Muscle of leg (tissue), 3 donors: ENCODE measurements at regions not wholly inside any gene's neighbourhood (a gene's known extent, or its start where the extent isn't known, plus 50 kb on each side); places are given as distances from the start of the nearest gene placed in this dataset.

Source experiments
- DNase-seq: peaks from one replicate; pipeline ENCODE4 v3.0.0; 2013
- H3K27ac ChIP-seq: one replicate; pipeline ENCODE4 v1.5.1; 2013; ENCODE audit warnings: mild to moderate bottlenecking, low read length, control low read depth
- H3K27me3 ChIP-seq: one replicate; pipeline ENCODE4 v1.6.1; 2013; ENCODE audit warnings: low read length; ENCODE audit not compliant: control insufficient read depth, insufficient read depth
- H3K36me3 ChIP-seq: one replicate; pipeline ENCODE4 v1.6.1; 2013; ENCODE audit warnings: low read length; ENCODE audit not compliant: control insufficient read depth, insufficient read depth
- H3K4me1 ChIP-seq: one replicate; pipeline ENCODE4 v1.6.1; 2013; ENCODE audit warnings: low read length; ENCODE audit not compliant: control insufficient read depth, insufficient read depth
- H3K4me3 ChIP-seq: one replicate; pipeline ENCODE4 v1.5.1; 2013; ENCODE audit warnings: low read length, control low read depth
- H3K9me3 ChIP-seq: replicated peaks from 2 replicates; pipeline ENCODE4 v1.6.1; 2013; ENCODE audit warnings: low read depth, low read length; ENCODE audit not compliant: control insufficient read depth
- WGBS: methylation state at CpG from one replicate; pipeline ENCODE4 v1.1.5; 2013; ENCODE audit warnings: missing lambda C conversion rate; ENCODE audit not compliant: insufficient coverage; 5-methylcytosine and 5-hydroxymethylcytosine counted together

DNA sequence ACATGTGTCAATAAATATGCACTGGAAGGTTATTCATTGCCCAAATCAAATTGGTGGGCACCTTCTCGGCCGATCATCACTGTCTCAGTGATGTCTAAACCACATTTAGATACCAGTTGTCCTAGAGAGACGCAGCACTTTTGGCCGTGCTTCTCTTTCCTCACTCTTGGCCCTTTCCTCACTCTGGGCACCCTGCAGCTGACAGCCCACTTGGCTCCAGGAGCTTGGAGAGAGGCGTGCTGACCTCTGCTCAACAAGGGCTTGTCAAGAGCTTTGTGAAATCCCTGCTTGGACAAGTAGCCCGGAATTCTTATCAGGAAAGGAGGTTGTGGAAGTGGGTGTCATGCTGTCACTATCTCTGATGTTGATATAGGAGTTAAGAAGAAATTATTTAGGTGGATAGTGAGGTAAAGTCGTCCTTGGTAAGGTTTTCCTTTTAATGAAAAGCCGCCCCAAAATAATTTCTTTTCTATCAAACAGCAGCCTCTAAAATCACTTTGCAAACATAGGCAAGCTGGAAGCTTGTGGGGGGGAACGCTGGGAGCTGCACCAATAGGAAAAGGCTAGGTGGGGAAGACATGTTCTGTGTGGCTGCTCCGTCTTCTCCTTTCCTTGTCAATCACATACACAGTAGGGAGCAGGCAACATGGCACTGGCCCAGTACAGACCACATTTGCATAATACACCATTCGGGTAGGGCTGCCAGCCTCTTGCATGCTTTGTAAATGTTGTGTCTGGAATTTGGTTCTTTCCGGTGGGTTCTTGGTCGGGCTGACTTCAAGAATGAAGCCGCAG is 126.8 kb upstream of the UBE3A start:
- Histone ChIP-seq H3K36me3 (no peaks in the 10 kb centered on the region), H3K4me3 (no peak overlapping the region), H3K27me3 (no peaks in the 10 kb centered on the region), H3K27ac (no peak overlapping the region), H3K4me1 (no peaks in the 10 kb centered on the region), H3K9me3 (no peaks in the 10 kb centered on the region)
- no peak for DNase-seq
- WGBS = 82% methylated on average over 9 of the region's 14 CpGs

DNA sequence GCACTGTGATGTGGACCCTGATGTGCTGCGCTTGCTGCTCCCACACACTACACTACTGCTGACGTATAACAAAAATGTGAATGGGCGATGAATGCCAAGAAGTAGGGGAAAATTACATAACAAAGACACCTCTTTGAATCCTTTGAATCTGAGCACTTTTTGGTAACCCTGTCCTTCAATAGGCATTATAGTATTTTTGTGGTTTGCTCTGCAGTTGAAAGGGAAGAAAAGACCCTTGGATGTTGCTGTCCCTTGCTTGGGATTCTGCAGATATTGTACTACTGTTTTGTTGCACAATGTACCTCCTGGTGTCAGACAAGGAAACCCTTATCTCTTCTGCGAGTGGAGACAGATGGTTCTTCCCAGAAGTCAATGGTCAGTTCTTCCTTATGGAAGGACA is 124.8 kb upstream of the UBE3A start:
- no peak overlapping the region for H3K27ac ChIP-seq
- WGBS = 100% methylated on average over 1 of the region's 4 CpGs
- no peaks in the 10 kb centered on the region for H3K36me3 ChIP-seq
- H3K4me3 ChIP-seq = no peak overlapping the region
- no peak for DNase-seq
- no peaks in the 10 kb centered on the region for H3K4me1 ChIP-seq
- no peaks in the 10 kb centered on the region for H3K9me3 ChIP-seq
- no peaks in the 10 kb centered on the region for H3K27me3 ChIP-seq

DNA sequence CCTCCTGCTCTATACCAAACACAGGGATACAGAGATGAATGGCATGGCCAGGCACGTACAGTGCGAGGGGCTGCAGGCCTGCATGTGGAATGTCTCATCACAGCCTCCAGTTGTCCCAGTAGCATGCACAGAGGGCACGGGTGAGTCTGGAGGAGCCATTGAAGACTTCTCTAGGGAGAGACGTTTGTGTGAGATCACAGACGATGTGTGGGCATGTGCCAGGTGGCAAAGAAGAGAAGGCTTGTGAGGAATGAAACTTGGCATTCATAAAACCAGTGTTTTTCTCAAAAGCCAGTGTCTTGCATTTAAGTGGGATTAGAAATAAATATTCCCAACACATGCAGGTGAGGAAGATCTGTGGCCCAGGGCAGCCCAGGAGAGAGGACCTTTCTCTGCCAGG is 119.1 kb upstream of the UBE3A start:
- Histone ChIP-seq H3K4me3 (no peak overlapping the region), H3K9me3 (no peaks in the 10 kb centered on the region), H3K27ac (no peak overlapping the region), H3K4me1 (no peaks in the 10 kb centered on the region), H3K36me3 (no peaks in the 10 kb centered on the region), H3K27me3 (no peaks in the 10 kb centered on the region)
- no peak for DNase-seq
- WGBS = 69% methylated on average over 5 of the region's 5 CpGs

DNA sequence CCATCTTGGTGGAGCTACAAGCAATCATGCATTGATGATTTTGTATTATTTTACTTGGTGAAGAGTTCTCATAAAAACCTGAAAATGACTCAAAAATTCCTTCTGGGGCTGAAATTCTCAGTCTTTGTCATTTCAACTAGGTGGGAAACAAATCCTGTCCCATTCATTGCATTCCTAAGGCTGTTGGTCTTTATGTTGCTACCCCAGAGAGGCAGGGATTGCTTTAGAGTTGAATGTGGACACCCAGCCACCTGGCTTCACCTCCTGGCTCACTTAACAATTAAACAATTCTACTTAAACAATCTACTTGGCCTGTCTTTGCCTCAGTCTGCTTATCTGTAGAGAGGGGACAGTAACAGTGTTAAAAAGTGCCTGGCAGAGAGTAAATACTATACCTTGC is 117.3 kb upstream of the UBE3A start:
- no peaks in the 10 kb centered on the region for H3K9me3 ChIP-seq
- no peak overlapping the region for H3K27ac ChIP-seq
- no peaks in the 10 kb centered on the region for H3K4me1 ChIP-seq
- H3K36me3 ChIP-seq = no peaks in the 10 kb centered on the region
- H3K4me3 ChIP-seq = no peak overlapping the region
- DNase-seq = no peak
- no peaks in the 10 kb centered on the region for H3K27me3 ChIP-seq

DNA sequence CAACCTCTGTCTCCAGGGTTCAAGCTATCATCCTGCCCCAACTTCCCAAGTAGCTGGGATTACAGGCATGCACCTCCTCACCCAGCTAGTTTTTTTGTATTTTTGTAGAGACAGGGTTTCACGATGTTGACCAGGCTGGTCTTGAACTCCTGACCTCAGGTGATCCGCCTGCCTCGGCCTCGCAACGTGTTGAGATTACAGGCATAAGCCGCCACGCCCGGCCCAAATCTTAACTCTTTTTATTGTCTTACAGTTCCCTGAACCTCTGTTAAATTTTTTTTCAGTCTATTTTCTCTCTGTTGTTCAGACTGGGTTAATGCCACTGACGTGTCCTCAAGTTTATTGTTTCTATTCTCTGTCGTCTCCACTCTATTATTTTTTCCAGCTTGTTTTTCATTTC is 115.8 kb upstream of the UBE3A start:
- WGBS = 80% methylated on average over 7 of the region's 10 CpGs

DNA sequence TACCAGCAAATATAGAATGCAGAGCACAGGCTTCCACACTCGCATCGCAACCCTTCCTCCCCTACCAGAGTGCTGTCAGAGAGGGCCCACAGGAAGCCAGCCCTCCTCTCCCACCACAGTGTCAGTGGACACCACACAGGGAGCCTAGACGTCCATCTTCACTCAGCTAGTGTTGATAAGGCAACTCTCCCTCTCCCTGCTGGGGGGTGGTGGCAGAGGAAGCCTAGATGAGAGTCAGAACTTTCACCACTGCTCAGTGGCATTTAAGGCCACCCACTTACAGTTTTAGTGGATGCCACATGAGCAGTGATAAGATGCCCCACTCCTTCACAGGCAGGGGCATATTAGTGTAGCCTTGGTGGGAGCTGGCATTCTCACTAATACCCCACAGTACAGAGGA is 109.8 kb upstream of the UBE3A start:
- no peaks in the 10 kb centered on the region for H3K4me1 ChIP-seq
- H3K27ac ChIP-seq = no peak overlapping the region
- DNase-seq = no peak
- H3K27me3 ChIP-seq = no peaks in the 10 kb centered on the region
- no CpG with 5 or more reads among the region's 3 CpGs for WGBS
- no peak overlapping the region for H3K4me3 ChIP-seq
- no peaks in the 10 kb centered on the region for H3K9me3 ChIP-seq
- no peaks in the 10 kb centered on the region for H3K36me3 ChIP-seq

More for the DNA sequence above, 115.8 kb upstream of the UBE3A start:
- no peak for DNase-seq
- Histone ChIP-seq H3K36me3 (no peaks in the 10 kb centered on the region), H3K4me3 (no peak overlapping the region), H3K4me1 (no peaks in the 10 kb centered on the region), H3K27me3 (no peaks in the 10 kb centered on the region), H3K27ac (no peak overlapping the region), H3K9me3 (no peaks in the 10 kb centered on the region)

DNA sequence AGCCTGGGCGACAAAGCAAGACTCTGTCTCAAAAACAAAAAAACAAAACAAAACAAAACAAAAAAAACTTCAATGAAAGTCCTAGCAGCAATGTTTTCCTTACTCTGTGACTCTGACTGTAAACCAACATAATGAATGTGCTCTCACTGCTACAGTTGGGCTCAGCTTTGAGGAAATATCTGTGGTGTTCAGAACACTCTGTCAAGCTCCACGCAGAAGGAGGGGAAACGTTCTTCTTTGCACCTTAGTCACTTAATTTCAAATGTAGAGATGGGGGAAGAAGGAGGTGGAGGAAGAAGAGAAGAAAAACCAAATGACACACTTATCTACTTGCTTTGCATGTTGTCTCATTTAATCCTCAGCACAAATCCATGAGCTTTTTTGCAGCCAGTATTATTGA is 107.1 kb upstream of the UBE3A start:
- Histone ChIP-seq H3K4me3 (no peak overlapping the region), H3K36me3 (no peaks in the 10 kb centered on the region), H3K27ac (no peak overlapping the region), H3K27me3 (no peaks in the 10 kb centered on the region), H3K9me3 (no peaks in the 10 kb centered on the region), H3K4me1 (peaks cover 7% of the 10 kb centered on the region)
- no peak for DNase-seq
- WGBS = no CpG with 5 or more reads among the region's 3 CpGs

DNA sequence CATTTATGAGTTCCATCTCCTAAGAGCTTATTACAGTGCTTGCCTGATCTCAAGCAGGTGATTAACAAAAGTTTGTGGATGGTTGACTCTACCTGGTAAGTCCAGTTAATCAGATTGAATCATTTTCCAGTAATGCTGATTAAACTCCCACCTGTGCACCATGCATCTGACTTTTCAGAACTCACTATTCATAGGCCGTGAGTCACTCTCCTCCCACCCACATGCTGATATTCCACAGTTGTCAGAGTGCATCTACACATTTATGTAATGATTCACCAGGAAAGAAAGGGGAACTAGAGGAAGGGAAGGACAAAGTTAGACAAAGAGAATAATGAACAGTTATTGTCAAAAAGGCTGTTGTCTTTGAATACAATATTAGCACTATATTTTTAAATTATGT is 106.2 kb upstream of the UBE3A start:
- DNase-seq = peak; percentile 29
- Histone ChIP-seq H3K36me3 (no peaks in the 10 kb centered on the region), H3K4me1 (peaks cover 7% of the 10 kb centered on the region), H3K27me3 (no peaks in the 10 kb centered on the region), H3K4me3 (no peak overlapping the region), H3K9me3 (no peaks in the 10 kb centered on the region), H3K27ac (no peak overlapping the region)
- WGBS = no CpG with 5 or more reads among the region's 1 CpG

DNA sequence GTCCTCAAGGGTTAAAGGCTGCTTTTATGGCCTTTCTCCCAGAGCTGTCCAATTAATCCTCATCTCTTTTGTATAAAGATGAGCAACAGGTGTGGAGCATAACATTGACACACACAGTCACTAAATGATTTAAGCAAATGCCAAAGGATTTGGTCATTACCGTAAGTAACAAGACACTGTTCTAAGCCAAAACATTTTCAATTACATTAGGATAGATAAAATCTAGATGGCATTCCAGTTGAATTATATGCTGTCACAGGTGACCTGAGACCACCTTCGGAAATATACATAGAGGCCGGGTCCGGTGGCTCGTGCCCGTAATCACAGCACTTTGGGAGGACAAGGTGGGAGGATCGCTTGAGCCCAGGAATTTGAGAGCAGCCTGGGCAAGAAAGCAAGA is 105.3 kb upstream of the UBE3A start:
- Histone ChIP-seq H3K27me3 (no peaks in the 10 kb centered on the region), H3K4me3 (no peak overlapping the region), H3K9me3 (no peaks in the 10 kb centered on the region), H3K36me3 (no peaks in the 10 kb centered on the region), H3K4me1 (peaks cover 7% of the 10 kb centered on the region), H3K27ac (no peak overlapping the region)
- no CpG with 5 or more reads among the region's 7 CpGs for WGBS
- no peak for DNase-seq

DNA sequence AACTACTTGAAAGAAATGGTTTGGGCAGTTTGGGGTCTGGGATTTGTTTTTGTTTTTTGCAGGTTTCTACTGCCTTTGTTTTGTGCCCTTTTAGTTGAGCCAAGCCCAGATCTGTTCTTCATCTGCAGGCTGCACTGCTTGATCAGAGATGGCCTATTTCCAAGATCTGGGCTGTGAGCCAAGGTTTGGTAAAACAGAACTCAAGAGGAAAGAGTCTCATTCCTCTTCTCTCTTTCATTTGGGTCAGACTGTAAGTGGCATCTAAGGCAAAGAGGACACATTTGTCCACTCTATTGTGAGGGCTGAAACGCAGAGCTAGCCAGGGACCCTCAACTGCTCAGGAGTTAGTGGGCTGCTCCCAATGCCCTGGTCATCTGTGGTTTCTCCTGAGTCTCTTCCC is 104.4 kb upstream of the UBE3A start:
- Histone ChIP-seq H3K27me3 (no peaks in the 10 kb centered on the region), H3K36me3 (no peaks in the 10 kb centered on the region), H3K4me1 (peaks cover 7% of the 10 kb centered on the region), H3K4me3 (no peak overlapping the region), H3K9me3 (no peaks in the 10 kb centered on the region), H3K27ac (no peak overlapping the region)
- 77% methylated on average over 1 of the region's 1 CpG for WGBS
- peak; percentile 83 for DNase-seq

DNA sequence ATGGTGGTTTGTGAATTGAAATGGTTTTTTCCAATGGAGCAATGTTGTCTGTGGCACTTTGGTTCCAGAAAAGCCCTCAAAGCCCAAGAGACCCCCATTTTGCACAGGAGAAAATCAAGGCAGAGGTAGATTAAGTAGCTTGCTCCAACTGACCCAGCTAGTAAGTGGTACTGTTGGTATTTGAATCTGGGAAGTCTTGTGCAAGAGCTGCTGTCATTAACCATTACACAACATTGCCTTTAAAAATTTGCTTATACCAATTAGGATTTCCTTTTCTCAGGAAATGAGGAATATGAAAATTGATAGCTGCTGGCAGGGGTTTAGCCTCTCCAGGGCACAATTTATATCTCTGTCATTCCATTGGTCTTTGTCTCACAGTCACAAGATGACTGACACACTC is 102.4 kb upstream of the UBE3A start:
- H3K4me3 ChIP-seq = no peak overlapping the region
- H3K4me1 ChIP-seq = peaks cover 7% of the 10 kb centered on the region
- DNase-seq = no peak
- H3K27me3 ChIP-seq = no peaks in the 10 kb centered on the region
- no peak overlapping the region for H3K27ac ChIP-seq
- H3K9me3 ChIP-seq = no peaks in the 10 kb centered on the region
- no peaks in the 10 kb centered on the region for H3K36me3 ChIP-seq
